ENCODE measurements at regions not wholly inside any gene's neighbourhood (a gene's known extent, or its start where the extent isn't known, plus 50 kb on each side); places are given as distances from the start of the nearest gene placed in this dataset.

DNA sequence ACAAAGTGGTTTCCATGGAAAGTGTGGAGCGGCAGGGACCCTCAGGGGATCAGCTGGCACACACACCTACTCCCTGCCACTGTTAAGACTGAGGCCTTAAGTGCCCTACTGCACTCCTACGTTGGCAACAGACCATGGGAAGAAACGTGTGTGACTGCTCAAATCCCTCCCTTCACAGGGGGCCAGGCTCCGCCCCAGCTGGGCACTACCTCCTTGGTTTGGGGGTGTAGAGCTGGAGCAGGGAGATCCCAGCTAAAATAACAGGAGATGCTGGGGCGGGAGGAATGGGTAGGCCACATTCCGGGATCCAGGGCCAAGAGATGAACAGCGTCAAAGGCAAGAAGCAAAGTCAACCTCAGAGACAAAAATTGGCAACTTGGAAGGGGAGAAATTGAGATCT, 231.0 kb downstream of the EN1 start:
- Histone ChIP-seq H3K4me2 (ENCODE audit: control insufficient read depth, insufficient read depth) (no peak overlapping the region), H3K9me3 (replicated peaks; ENCODE audit: control insufficient read depth, insufficient read depth, low read length) (no peaks in the 10 kb centered on the region), H3K4me1 (ENCODE audit: control insufficient read depth, insufficient read depth, low read length) (no peaks in the 10 kb centered on the region), H3K9ac (ENCODE audit: control insufficient read depth, insufficient read depth, low read length) (no peak overlapping the region), H3K27me3 (replicated peaks in 1 of 2; ENCODE audit: control insufficient read depth in 2 of 2, insufficient read depth in 2 of 2, low read length in 1 of 2) (peaks cover 0 to 2% of the 10 kb centered on the region in 2 experiments; a peak in 2 of 4 replicates), H3K79me2 (ENCODE audit: control insufficient read depth, insufficient read depth, low read length) (no peaks in the 10 kb centered on the region), H4K20me1 (ENCODE audit: control insufficient read depth, insufficient read depth) (no peaks in the 10 kb centered on the region), H2AFZ (ENCODE audit: control insufficient read depth, low read depth, low read length) (no peak overlapping the region), H3K36me3 (ENCODE audit: control insufficient read depth in 2 of 2, insufficient read depth in 2 of 2, low read length in 1 of 2) (no peaks in the 10 kb centered on the region), H3K27ac (ENCODE audit: control insufficient read depth, insufficient read depth) (no peak overlapping the region), H3K4me3 (no peak overlapping the region)
- SMC1A ChIA-PET (ENCODE audit: uncharacterized antibody, unreplicated experiment), result no interaction called here
- DNase-seq (ENCODE audit: low read depth, low spot score), result no peak
- no peak for FAIRE-seq
- in situ Hi-C loops (cut with MboI), result no loop called here
- RAD21 ChIA-PET (ENCODE audit: unreplicated experiment), result no interaction called here
- intact Hi-C loops (cut with micrococcal nuclease; ENCODE audit: unreplicated experiment), result no loop called here
- TF ChIP-seq EGR1 (IDR thresholded peaks at IDR 0.05; ENCODE audit: borderline replicate concordance in 1 of 2, low read depth in 2 of 2, low read length in 2 of 2) (no peak), NR2C1 (IDR thresholded peaks at IDR 0.05) (no peak), CHD1 (IDR thresholded peaks at IDR 0.05; ENCODE audit: low read depth, low read length) (no peak), SUZ12 (IDR thresholded peaks at IDR 0.05; ENCODE audit: unreplicated experiment) (no peak), RAD51 (IDR thresholded peaks at IDR 0.05) (no peak), MEF2A (IDR thresholded peaks at IDR 0.05; ENCODE audit: insufficient read depth, low read depth, low read length) (no peak), PAX5 (IDR thresholded peaks at IDR 0.05; ENCODE audit: borderline replicate concordance, low read depth, low read length) (no peak), MEF2B (IDR thresholded peaks at IDR 0.05; ENCODE audit: partially characterized antibody, poor library complexity, severe bottlenecking) (no peak), CEBPB (IDR thresholded peaks at IDR 0.05; ENCODE audit: borderline replicate concordance in 1 of 2, low read depth in 2 of 2, low read length in 2 of 2) (no peak), FOXM1 (IDR thresholded peaks at IDR 0.05; ENCODE audit: low read depth, low read length) (no peak), KLF5 (IDR thresholded peaks at IDR 0.05; ENCODE audit: partially characterized antibody) (no peak)
- TF ChIP-seq, protein P1, sequence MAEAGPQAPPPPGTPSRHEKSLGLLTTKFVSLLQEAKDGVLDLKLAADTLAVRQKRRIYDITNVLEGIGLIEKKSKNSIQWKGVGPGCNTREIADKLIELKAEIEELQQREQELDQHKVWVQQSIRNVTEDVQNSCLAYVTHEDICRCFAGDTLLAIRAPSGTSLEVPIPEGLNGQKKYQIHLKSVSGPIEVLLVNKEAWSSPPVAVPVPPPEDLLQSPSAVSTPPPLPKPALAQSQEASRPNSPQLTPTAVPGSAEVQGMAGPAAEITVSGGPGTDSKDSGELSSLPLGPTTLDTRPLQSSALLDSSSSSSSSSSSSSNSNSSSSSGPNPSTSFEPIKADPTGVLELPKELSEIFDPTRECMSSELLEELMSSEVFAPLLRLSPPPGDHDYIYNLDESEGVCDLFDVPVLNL (IDR thresholded peaks at IDR 0.05; ENCODE audit: low read depth, low read length), result no peak
- TF ChIP-seq, protein P2, sequence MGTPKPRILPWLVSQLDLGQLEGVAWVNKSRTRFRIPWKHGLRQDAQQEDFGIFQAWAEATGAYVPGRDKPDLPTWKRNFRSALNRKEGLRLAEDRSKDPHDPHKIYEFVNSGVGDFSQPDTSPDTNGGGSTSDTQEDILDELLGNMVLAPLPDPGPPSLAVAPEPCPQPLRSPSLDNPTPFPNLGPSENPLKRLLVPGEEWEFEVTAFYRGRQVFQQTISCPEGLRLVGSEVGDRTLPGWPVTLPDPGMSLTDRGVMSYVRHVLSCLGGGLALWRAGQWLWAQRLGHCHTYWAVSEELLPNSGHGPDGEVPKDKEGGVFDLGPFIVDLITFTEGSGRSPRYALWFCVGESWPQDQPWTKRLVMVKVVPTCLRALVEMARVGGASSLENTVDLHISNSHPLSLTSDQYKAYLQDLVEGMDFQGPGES (IDR thresholded peaks at IDR 0.05), result no peak
- POLR2A ChIA-PET, result no interaction called here
- no TSS peak for BruUV-seq (replicated peaks)
- 6% methylated on average over 7 of the region's 7 CpGs for WGBS (ENCODE audit: insufficient coverage, insufficient replicate concordance, low lambda C conversion rate, missing lambda C conversion rate)
- no peak for ATAC-seq
- CTCF ChIA-PET, result no interaction called here

Data from GM12878 (cell line).